ENCODE measurements at regions not wholly inside any gene's neighbourhood (a gene's known extent, or its start where the extent isn't known, plus 50 kb on each side); places are given as distances from the start of the nearest gene placed in this dataset.

DNA sequence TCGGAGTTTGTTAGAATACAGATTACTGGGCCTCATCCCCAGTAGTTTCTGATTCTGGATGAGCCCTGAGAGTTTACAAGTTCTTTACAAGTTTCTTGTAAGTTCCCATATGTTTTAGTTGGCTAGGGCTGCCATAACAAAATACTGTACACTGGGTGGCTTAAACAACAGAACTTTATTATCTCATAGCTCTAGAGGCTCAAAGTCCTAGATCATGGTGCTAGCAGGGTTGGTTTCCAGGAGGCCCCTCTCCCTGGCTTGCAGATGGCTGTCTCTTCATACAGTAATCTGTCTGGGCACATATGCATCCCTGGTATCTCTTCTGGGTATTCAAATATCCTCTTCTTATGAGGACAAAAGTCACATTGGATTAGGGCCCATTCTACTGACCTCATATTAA lies 167.2 kb downstream of the KLF5 start (continued):
- TF ChIP-seq JUND (IDR thresholded peaks at IDR 0.05): no peak
- no peak for TF ChIP-seq EZH2 (IDR thresholded peaks at IDR 0.05)
- no peak for TF ChIP-seq EGR1 (IDR thresholded peaks at IDR 0.05; ENCODE audit: low read depth)
- TF ChIP-seq YY1 (IDR thresholded peaks at IDR 0.05; ENCODE audit: extremely low read depth, insufficient replicate concordance, low read depth, low read length): no peak

DNA sequence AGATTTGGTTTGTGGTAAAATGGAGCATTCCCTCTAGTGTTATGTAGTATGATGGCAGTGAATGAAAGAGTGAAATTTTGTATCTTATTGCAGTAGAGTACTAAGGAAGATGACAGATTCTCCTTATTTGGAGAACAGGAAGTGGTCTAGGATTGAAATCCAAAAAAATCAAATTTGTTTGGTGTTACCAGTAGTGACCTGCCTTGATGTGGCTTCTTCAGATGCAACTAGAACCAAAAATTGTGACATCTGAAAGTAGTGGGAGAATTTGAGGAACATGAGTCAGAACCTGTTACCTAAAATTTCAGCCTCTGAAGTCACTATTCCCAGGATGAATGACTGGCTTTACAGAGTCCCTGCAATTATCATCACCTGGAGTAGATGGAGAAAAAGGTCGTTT lies 165.9 kb downstream of the KLF5 start:
- no TSS peak for BruUV-seq (replicated peaks)
- no peaks in the 10 kb centered on the region for H3K9me2 ChIP-seq (ENCODE audit: insufficient read depth)
- no peaks in the 10 kb centered on the region for H3K9me3 ChIP-seq (ENCODE audit: control insufficient read depth in 1 of 2, insufficient read depth in 1 of 2, low read depth in 1 of 2, low read length in 2 of 2)
- RAD21 ChIA-PET (ENCODE audit: low non-redundant PET in 1 of 2, low total read pairs in 2 of 2, uncharacterized antibody in 2 of 2, unreplicated experiment in 2 of 2): no interaction called here
- no peaks in the 10 kb centered on the region for H4K20me1 ChIP-seq (ENCODE audit: insufficient read depth)
- intact Hi-C loops (cut with micrococcal nuclease): loop anchor here (5.0 to 10.0 kb wide), 2 partner anchors 190 to 483 kb away; no protein-coding TSS in a partner anchor
- ATAC-seq (no peak), DNase-seq (ENCODE audit: low read depth, low spot score) (no peak)
- no peaks in the 10 kb centered on the region for H3K79me2 ChIP-seq (ENCODE audit: insufficient read depth, low read length)
- H3K4me3 ChIP-seq (replicated peaks in 1 of 2; ENCODE audit: low read depth in 1 of 2, low read length in 2 of 2): no peak overlapping the region
- POLR2A ChIA-PET: no interaction called here
- H3K27ac ChIP-seq (ENCODE audit: low read depth, low read length): no peak overlapping the region
- no peak overlapping the region for H2AFZ ChIP-seq (ENCODE audit: low read depth, low read length, poor library complexity, severe bottlenecking)
- no peaks in the 10 kb centered on the region for H3K27me3 ChIP-seq (ENCODE audit: insufficient read depth, low read length)
- H3K4me2 ChIP-seq (ENCODE audit: low read length): no peak overlapping the region
- CTCF ChIA-PET: no interaction called here
- no peaks in the 10 kb centered on the region for H3K36me3 ChIP-seq (ENCODE audit: control insufficient read depth in 1 of 2, insufficient read depth in 2 of 2, low read length in 2 of 2)
- peaks cover 2 to 23% of the 10 kb centered on the region in 2 experiments; a peak in 1 of 4 replicates for H3K4me1 ChIP-seq (ENCODE audit: control insufficient read depth in 1 of 2, insufficient read depth in 2 of 2, low read length in 2 of 2)
- TF ChIP-seq RAD21 (IDR thresholded peaks at IDR 0.05; ENCODE audit: low read depth): no peak
- TF ChIP-seq EGR1 (IDR thresholded peaks at IDR 0.05; ENCODE audit: low read depth): no peak
- TF ChIP-seq CBX3 (IDR thresholded peaks at IDR 0.05; ENCODE audit: low read depth): no peak
- TF ChIP-seq, protein P1, sequence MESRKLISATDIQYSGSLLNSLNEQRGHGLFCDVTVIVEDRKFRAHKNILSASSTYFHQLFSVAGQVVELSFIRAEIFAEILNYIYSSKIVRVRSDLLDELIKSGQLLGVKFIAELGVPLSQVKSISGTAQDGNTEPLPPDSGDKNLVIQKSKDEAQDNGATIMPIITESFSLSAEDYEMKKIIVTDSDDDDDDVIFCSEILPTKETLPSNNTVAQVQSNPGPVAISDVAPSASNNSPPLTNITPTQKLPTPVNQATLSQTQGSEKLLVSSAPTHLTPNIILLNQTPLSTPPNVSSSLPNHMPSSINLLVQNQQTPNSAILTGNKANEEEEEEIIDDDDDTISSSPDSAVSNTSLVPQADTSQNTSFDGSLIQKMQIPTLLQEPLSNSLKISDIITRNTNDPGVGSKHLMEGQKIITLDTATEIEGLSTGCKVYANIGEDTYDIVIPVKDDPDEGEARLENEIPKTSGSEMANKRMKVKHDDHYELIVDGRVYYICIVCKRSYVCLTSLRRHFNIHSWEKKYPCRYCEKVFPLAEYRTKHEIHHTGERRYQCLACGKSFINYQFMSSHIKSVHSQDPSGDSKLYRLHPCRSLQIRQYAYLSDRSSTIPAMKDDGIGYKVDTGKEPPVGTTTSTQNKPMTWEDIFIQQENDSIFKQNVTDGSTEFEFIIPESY (IDR thresholded peaks at IDR 0.05; ENCODE audit: extremely low read depth, insufficient replicate concordance, low read length): no peak
- TF ChIP-seq SRF (IDR thresholded peaks at IDR 0.05; ENCODE audit: low read depth): peak; percentile 50
- TF ChIP-seq ZFX (IDR thresholded peaks at IDR 0.05): no peak
- TF ChIP-seq JUND (IDR thresholded peaks at IDR 0.05): no peak
- TF ChIP-seq POLR2A (IDR thresholded peaks at IDR 0.05; ENCODE audit: borderline replicate concordance, extremely low read depth, insufficient read depth, insufficient read length): no peak
- TF ChIP-seq, protein P2, sequence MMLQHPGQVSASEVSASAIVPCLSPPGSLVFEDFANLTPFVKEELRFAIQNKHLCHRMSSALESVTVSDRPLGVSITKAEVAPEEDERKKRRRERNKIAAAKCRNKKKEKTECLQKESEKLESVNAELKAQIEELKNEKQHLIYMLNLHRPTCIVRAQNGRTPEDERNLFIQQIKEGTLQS (IDR thresholded peaks at IDR 0.05): no peak
- no peak for TF ChIP-seq SIN3A (IDR thresholded peaks at IDR 0.05; ENCODE audit: low read depth)
- TF ChIP-seq CEBPB (IDR thresholded peaks at IDR 0.05; ENCODE audit: low read depth): peak; percentile 58; the same call in 1 of the 2 replicates
- TF ChIP-seq TCF7L2 (IDR thresholded peaks at IDR 0.05; ENCODE audit: borderline replicate concordance, extremely low read depth, insufficient read depth, insufficient read length): no peak
- TF ChIP-seq FOSL1 (IDR thresholded peaks at IDR 0.05; ENCODE audit: low read depth): no peak
- TF ChIP-seq SP1 (IDR thresholded peaks at IDR 0.05; ENCODE audit: low read depth): no peak
- TF ChIP-seq EZH2 (IDR thresholded peaks at IDR 0.05): no peak
- TF ChIP-seq, protein P3, sequence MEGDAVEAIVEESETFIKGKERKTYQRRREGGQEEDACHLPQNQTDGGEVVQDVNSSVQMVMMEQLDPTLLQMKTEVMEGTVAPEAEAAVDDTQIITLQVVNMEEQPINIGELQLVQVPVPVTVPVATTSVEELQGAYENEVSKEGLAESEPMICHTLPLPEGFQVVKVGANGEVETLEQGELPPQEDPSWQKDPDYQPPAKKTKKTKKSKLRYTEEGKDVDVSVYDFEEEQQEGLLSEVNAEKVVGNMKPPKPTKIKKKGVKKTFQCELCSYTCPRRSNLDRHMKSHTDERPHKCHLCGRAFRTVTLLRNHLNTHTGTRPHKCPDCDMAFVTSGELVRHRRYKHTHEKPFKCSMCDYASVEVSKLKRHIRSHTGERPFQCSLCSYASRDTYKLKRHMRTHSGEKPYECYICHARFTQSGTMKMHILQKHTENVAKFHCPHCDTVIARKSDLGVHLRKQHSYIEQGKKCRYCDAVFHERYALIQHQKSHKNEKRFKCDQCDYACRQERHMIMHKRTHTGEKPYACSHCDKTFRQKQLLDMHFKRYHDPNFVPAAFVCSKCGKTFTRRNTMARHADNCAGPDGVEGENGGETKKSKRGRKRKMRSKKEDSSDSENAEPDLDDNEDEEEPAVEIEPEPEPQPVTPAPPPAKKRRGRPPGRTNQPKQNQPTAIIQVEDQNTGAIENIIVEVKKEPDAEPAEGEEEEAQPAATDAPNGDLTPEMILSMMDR (IDR thresholded peaks at IDR 0.05 in 2 of 3, conservative IDR thresholded peaks at IDR 0.05 in 1 of 3; ENCODE audit: borderline replicate concordance in 1 of 3, insufficient read depth in 1 of 3, low read depth in 2 of 3, low read length in 2 of 3): no peak
- TF ChIP-seq EZH2phosphoT487 (IDR thresholded peaks at IDR 0.05; ENCODE audit: borderline replicate concordance): no peak
- no peak overlapping the region for H3K9ac ChIP-seq (ENCODE audit: low read length)

Measured in HCT116 (cell line).